Heart right ventricle (tissue), 16 donors: ENCODE measurements at regions not wholly inside any gene's neighbourhood (a gene's known extent, or its start where the extent isn't known, plus 50 kb on each side); places are given as distances from the start of the nearest gene placed in this dataset.

ENCODE experiments used
- ATAC-seq, 8 donors: fragments of 200-7000 bp; cut with Tn5 transposase; one replicate each; pipeline ENCODE4 v1.9.1; 2020; ENCODE audit warnings: mild to moderate bottlenecking in 8 of 8, moderate library complexity in 8 of 8, moderate number of reproducible peaks in 1 of 8
- DNase-seq, 2 donors: peaks; one replicate each; pipeline ENCODE4 v3.0.0-alpha.2; 2020
- H3K27ac ChIP-seq, 10 donors: fragments of 200-600 bp; sonication (generic) in 2 of 10; one replicate each; pipeline versions ENCODE4 v1.5.0 to v1.8.0; 2020 to 2022; ENCODE audit warnings: mild to moderate bottlenecking in 3 of 10
- H3K27me3 ChIP-seq, 7 donors: fragments of 200-600 bp; one replicate each; pipeline ENCODE4 v1.8.0; 2021 to 2022; ENCODE audit warnings: mild to moderate bottlenecking in 2 of 7
- H3K36me3 ChIP-seq, 9 donors: fragments of 200-600 bp; sonication (generic) in 1 of 9; one replicate each; pipeline versions ENCODE4 v1.5.0 to v1.8.0; 2020 to 2022; ENCODE audit warnings: mild to moderate bottlenecking in 2 of 9
- H3K4me1 ChIP-seq, 9 donors: fragments of 200-600 bp; sonication (generic) in 1 of 9; one replicate each; pipeline versions ENCODE4 v1.5.0 to v1.8.0; 2020 to 2022; ENCODE audit warnings: mild to moderate bottlenecking in 4 of 9
- H3K4me3 ChIP-seq, 10 donors: fragments of 200-600 bp; sonication (generic) in 2 of 10; one replicate each; pipeline versions ENCODE4 v1.5.0 to v1.8.0; 2020 to 2022; ENCODE audit warnings: mild to moderate bottlenecking in 7 of 10, moderate library complexity in 2 of 10
- H3K9me3 ChIP-seq, 11 donors: fragments of 200-600 bp in 10 of 11; sonication (generic) in 2 of 11; one replicate each; pipeline versions ENCODE4 v1.5.0 to v1.8.0; 2013 to 2022; ENCODE audit warnings: mild to moderate bottlenecking in 2 of 11, control low read depth in 1 of 11, moderate library complexity in 1 of 11
- CTCF ChIP-seq, 9 donors: fragments of 200-600 bp; sonication (generic) in 2 of 9; IDR thresholded peaks; one replicate each; pipeline versions ENCODE4 v1.5.0 to v1.8.0; 2021 to 2022; ENCODE audit warnings: antibody characterized with exemption in 9 of 9, mild to moderate bottlenecking in 5 of 9, moderate library complexity in 1 of 9
- WGBS, 2 donors: extraction: QIAGEN DNeasy Blood & Tissue Kit; methylation state at CpG; one replicate each; pipeline ENCODE4 v1.1.7; 2013; ENCODE audit warnings: inconsistent platforms in 1 of 2; 5-methylcytosine and 5-hydroxymethylcytosine counted together
- intact Hi-C, 10 donors: fragments of 100-400 bp; cut with DNase I; formaldehyde crosslinking; loops; one replicate each; pipeline versions ENCODE4 v1.11.1 to v1.14.2; 2022
- donor health status: Arrhythmogenic right ventricular cardiomyopathy.
- donor health status: ischemic (EF 13 %, LVEDD 7.1; RV severe dilation, severe dysfunction).
- donor health status: healthy with polysubstance abuse.
- donor health status: DM: no; HTN: yes; CAD: no.
- donor health status: DM: no; HTN: no; CAD: no.
- donor health status: ischemic (EF 25% LVEDD 6.9; RV normal size, moderate dysfunction).
- donor health status: ischemic (EF 25% LVEDD 5.7; RV mildly dilated, moderate dysfunction).
- donor health status: healthy.
- donor health status: DM: yes; HTN: yes; CAD: no.
- donor health status: Ischemic cardiomyopathy.
- donor health status: ischemic (EF 35%, LVEDD 5.7; RV mildly dilated, moderate dysfunction).
- donor health status: nonischemic (EF 11% LVEDD 7.7; RV severe dilation, severe dysfunction).
- donor health status: DM: yes; HTN: yes; CAD: no.
- donor health status: PGD.
- donor health status: ischemic (EF 29% LVEDD 5.4; RV normal size, mild dysfunction).
- donor health status: nonischemic (EF 23%, LVEDD 6.1; RV moderate dilation, normal function).

GRCh38 chr15:29437888-29438702 is 168.5 kb upstream of the NSMCE3 start:
- Histone ChIP-seq H3K9me3 (no peaks in the 10 kb centered on the region), H3K27ac (no peak overlapping the region), H3K4me1 (no peaks in the 10 kb centered on the region), H3K27me3 (peaks cover 0 to 3% (median 0%) of the 10 kb centered on the region in 7 donors), H3K36me3 (no peaks in the 10 kb centered on the region), H3K4me3 (no peak overlapping the region)
- DNase-seq (no peak), ATAC-seq (no peak)
- WGBS, 2 donors: 82 to 93% methylated on average over 9 of the region's 9 CpGs
- intact Hi-C loops: loop anchor here in 1 of 10 donors (10.0 kb wide), 1 partner anchor 63 kb away; no protein-coding TSS in a partner anchor
- no peak for TF ChIP-seq CTCF (IDR thresholded peaks at IDR 0.05)

GRCh38 chr15:29435811-29436210 is 166.2 kb upstream of the NSMCE3 start:
- H3K27me3 ChIP-seq: peaks cover 0 to 7% (median 0%) of the 10 kb centered on the region in 7 donors
- intact Hi-C loops: loop anchor here in 1 of 10 donors (10.0 kb wide), 1 partner anchor 61 kb away; no protein-coding TSS in a partner anchor
- ATAC-seq (no peak), DNase-seq (no peak)
- no peaks in the 10 kb centered on the region for H3K36me3 ChIP-seq
- no peak overlapping the region for H3K27ac ChIP-seq
- H3K4me3 ChIP-seq: no peak overlapping the region
- WGBS, 2 donors: 90 to 93% methylated on average over 4 of the region's 4 CpGs
- H3K9me3 ChIP-seq: no peaks in the 10 kb centered on the region
- TF ChIP-seq CTCF (IDR thresholded peaks at IDR 0.05): no peak
- no peaks in the 10 kb centered on the region for H3K4me1 ChIP-seq

- Histone ChIP-seq H3K4me1 (no peaks in the 10 kb centered on the region), H3K27ac (no peak overlapping the region), H3K27me3 (peaks cover 0 to 7% (median 0%) of the 10 kb centered on the region in 7 donors), H3K9me3 (no peaks in the 10 kb centered on the region), H3K36me3 (no peaks in the 10 kb centered on the region), H3K4me3 (no peak overlapping the region)
- 75 to 78% methylated on average over 2 of the region's 2 CpGs for WGBS, 2 donors
- TF ChIP-seq CTCF (IDR thresholded peaks at IDR 0.05): no peak
- ATAC-seq (no peak), DNase-seq (no peak)
- intact Hi-C loops: loop anchor here in 1 of 10 donors (10.0 kb wide), 1 partner anchor 59 kb away; no protein-coding TSS in a partner anchor
These were observed 164.7 kb upstream of the NSMCE3 start for GRCh38 chr15:29434280-29434679.

- Histone ChIP-seq H3K27ac (no peak overlapping the region), H3K9me3 (no peaks in the 10 kb centered on the region), H3K36me3 (no peaks in the 10 kb centered on the region), H3K4me1 (no peaks in the 10 kb centered on the region), H3K27me3 (peaks cover 0 to 7% (median 0%) of the 10 kb centered on the region in 7 donors), H3K4me3 (no peak overlapping the region)
- DNase-seq (no peak), ATAC-seq (no peak)
- intact Hi-C loops: loop anchor here in 1 of 10 donors (10.0 kb wide), 1 partner anchor 59 kb away; no protein-coding TSS in a partner anchor
- TF ChIP-seq CTCF (IDR thresholded peaks at IDR 0.05): no peak
- 82 to 86% methylated on average over 6 of the region's 6 CpGs for WGBS, 2 donors
These were observed 164.1 kb upstream of the NSMCE3 start for GRCh38 chr15:29433507-29434248.
